ENCODE measurements at regions not wholly inside any gene's neighbourhood (a gene's known extent, or its start where the extent isn't known, plus 50 kb on each side); places are given as distances from the start of the nearest gene placed in this dataset.
"Not testable (repeated sequence)": the region's sequence is repeated elsewhere in the genome, so short reads cannot be mapped to it uniquely, and the experiment has no call there.

- DNase-seq: no peak
These were observed 1166.3 kb downstream of the GALC start for GRCh38 chr14:86826661-86827060.

GRCh38 chr14:86824167-86824566 lies 1168.8 kb downstream of the GALC start:
- DNase-seq: no peak

- no peak for DNase-seq
These were observed 1169.4 kb downstream of the GALC start for GRCh38 chr14:86823581-86823980.

GRCh38 chr14:86815341-86815740 lies 1177.6 kb downstream of the GALC start:
- DNase-seq: no peak

- DNase-seq: no peak
These were observed 1190.3 kb downstream of the GALC start for GRCh38 chr14:86802726-86803125.

GRCh38 chr14:86799244-86799647 lies 1193.7 kb downstream of the GALC start:
- no peak for DNase-seq

- no peak for DNase-seq
These were observed 1194.7 kb downstream of the GALC start for GRCh38 chr14:86798330-86798729.

GRCh38 chr14:86797075-86797351 lies 1196.0 kb downstream of the GALC start:
- no peak for DNase-seq

- no peak for DNase-seq
These were observed 1196.5 kb downstream of the GALC start for GRCh38 chr14:86796221-86797074.

GRCh38 chr14:86794689-86795088 lies 1198.3 kb downstream of the GALC start:
- DNase-seq: no peak

GRCh38 chr14:86790408-86791364 lies 1202.3 kb downstream of the GALC start:
- no peak for DNase-seq

- no peak for DNase-seq
These were observed 1204.8 kb downstream of the GALC start for GRCh38 chr14:86788224-86788623.

GRCh38 chr14:86787717-86788116 lies 1205.3 kb downstream of the GALC start:
- DNase-seq: no peak

GRCh38 chr14:86782092-86782580 lies 1210.8 kb downstream of the GALC start:
- DNase-seq: no peak

- no peak for DNase-seq
These were observed 1212.0 kb downstream of the GALC start for GRCh38 chr14:86780876-86781510.

GRCh38 chr14:86780461-86780860 lies 1212.5 kb downstream of the GALC start:
- DNase-seq: no peak

GRCh38 chr14:86779416-86779815 lies 1213.6 kb downstream of the GALC start:
- no peak for DNase-seq

GRCh38 chr14:86777963-86778602 lies 1214.9 kb downstream of the GALC start:
- DNase-seq: no peak

GRCh38 chr14:86775896-86776295 lies 1217.1 kb downstream of the GALC start:
- DNase-seq: not testable (repeated sequence)

GRCh38 chr14:86774916-86775315 lies 1218.1 kb downstream of the GALC start:
- DNase-seq: no peak

- no peak for DNase-seq
These were observed 1220.9 kb downstream of the GALC start for GRCh38 chr14:86772075-86772474.
